ENCODE measurements at regions not wholly inside any gene's neighbourhood (a gene's known extent, or its start where the extent isn't known, plus 50 kb on each side); places are given as distances from the start of the nearest gene placed in this dataset.
"Not testable (repeated sequence)": the region's sequence is repeated elsewhere in the genome, so short reads cannot be mapped to it uniquely, and the experiment has no call there.

DNA sequence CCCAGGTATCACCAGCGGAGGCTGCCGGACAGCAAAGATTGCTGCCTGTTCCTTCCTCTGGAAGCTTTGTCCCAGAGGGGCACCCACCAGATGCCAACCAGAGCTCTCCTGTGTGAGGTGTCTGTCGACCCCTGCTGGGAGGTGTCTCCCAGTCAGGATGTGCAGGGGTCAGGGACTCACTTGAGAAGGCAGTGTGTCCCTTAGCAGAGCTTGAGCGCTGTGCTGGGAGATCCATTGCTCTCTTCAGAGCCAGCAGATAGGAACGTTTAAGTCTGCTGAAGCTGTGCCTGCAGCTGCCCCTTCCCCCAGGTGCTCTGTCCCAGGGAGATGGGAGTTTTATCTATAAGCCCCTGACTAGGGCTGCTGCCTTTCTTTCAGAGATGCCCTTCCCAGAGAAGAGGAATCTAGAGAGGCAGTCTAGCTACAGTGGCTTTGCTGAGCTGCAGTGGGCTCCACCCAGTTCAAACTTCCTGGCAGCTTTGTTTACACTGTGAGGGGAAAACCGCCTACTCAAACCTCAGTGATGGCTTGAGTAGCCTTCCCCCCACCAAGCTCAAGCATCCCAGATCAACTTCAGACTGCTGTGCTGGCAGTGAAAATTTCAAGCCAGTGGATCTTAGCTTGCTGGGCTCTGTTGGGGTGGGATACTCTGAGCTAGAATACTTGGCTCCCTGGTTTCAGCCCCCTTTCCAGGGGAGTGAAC lies 253.7 kb downstream of the SPATA31A6 start:
- not testable (repeated sequence) for DNase-seq

DNA sequence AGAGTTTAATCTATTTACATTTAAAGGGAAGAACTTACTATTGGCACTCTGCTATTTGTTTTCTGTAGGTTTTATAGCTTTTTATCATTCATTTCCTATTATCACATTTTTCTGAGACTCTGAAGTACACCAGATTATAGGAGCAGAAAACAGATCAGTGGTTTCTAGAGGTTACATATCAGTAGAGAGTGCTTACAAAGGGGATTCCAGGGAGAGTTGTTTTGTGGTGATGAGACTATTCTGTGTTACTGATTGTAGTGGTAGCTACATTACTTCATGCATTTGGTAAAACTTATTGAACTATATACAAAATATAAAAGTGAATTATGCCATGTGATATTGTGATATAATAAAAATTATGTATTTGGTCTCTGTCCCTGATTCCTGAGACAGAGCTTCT lies 259.2 kb downstream of the SPATA31A6 start:
- not testable (repeated sequence) for DNase-seq

DNA sequence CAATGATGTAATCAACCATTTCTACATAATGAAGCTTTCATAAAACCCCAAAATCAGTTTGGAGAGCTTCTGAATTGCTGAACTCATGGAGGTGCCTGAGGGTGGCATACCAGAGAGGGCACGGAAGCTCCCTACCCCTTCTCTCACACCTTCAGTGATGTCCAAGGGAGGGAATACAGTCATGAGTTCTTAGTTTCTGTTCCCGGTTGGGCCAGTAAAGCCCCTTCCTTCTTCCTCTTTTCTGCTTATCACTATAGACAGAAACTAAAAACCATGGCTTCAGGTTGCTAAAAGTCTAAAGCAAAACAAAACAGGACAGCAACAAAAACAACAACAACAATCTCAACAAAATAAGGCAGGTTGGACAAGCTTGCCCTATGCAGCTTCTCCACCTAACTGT lies 260.0 kb downstream of the SPATA31A6 start:
- not testable (repeated sequence) for DNase-seq

DNA sequence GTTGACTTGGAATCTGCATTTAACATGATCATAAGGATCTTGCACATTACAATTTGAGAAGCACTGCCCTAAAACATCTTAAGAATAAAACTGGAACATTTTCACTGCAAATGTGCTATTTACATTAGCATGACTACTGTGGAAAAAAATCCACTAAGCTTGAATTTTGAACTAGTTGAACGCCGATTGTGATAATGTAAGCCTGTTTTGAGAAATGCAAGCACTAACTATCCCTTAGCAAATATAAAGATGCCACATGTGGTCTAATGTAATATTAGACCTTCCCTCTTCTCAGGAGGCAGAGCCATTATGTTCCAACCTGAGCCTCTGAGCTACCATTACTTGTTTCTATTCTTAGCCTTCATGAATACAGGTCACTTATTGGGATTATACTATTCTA lies 278.0 kb downstream of the SPATA31A6 start:
- DNase-seq = not testable (repeated sequence)

DNA sequence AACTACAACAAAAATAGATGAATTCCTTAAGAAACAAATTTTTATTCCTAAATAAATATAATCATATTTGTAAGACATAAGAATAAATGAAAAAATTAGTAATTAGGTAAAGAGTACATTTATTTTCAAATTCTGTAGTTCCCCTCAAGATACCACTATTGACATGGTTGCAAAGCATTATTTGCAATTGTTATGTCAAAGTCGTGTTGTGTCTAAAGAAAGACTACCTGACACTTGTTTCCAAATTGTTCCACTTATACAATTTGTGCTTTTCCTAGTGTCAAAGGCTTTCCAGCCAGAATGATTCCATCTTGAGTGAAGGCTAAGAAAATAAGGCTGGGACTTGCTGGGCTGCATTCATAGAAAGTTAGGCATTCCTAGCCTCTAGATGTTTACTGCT lies 278.4 kb downstream of the SPATA31A6 start:
- not testable (repeated sequence) for DNase-seq

DNA sequence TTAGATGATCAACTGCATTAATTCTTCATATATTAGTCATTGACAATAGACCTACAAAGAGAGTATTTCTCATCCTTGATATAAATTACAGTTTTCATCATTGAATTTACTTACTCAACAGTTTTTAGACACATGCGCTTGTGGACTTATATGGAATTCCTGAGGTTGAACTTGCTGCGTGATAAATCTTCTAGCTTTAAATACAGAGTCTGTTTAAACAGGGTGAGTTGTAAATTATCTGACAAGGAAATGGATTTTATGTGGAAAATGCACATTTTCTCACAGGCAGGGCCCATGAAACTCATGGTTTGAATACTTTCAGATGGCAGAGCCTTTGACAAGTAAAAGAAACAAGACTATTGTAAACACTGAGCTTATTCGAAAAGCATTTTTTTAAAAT lies 280.5 kb downstream of the SPATA31A6 start:
- not testable (repeated sequence) for DNase-seq

DNA sequence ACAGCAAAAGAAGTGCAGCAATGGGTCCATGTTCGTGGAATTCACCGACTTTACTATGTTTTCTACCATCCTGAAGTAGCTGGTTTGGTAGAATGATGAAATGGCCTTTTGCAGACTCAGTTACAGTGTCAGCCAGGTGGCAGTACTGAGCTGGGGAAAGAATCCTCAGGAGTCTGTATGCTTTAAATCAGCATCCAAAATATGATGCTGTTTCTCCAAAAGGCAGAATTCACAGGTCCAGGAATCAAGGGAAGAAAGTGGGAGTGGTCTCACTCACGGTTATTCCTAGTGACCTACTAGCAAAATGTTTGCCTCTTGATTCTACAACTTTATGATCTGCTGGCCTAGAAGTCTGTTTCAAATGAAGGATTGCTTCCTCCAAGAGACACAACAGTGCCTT lies 287.1 kb downstream of the SPATA31A6 start:
- DNase-seq = not testable (repeated sequence)

DNA sequence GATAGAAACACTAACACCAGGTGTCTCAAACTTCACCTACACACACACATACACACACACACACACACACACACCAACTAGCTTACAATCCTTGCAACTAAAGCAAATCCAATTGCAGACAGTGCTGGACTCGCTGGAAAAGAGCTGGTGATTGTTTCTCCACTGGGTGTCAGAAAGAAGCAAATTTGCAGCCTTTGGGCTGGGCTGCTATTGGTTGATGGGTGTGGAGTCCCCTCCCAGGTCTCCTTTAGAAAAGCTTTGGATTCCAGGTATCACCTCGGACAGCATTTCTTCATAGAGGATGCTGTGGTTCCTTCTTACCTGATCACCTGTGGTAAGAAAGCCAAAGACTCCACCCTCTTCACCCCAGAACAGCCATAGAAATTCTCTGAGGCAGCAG lies 307.5 kb downstream of the SPATA31A6 start:
- not testable (repeated sequence) for DNase-seq

DNA sequence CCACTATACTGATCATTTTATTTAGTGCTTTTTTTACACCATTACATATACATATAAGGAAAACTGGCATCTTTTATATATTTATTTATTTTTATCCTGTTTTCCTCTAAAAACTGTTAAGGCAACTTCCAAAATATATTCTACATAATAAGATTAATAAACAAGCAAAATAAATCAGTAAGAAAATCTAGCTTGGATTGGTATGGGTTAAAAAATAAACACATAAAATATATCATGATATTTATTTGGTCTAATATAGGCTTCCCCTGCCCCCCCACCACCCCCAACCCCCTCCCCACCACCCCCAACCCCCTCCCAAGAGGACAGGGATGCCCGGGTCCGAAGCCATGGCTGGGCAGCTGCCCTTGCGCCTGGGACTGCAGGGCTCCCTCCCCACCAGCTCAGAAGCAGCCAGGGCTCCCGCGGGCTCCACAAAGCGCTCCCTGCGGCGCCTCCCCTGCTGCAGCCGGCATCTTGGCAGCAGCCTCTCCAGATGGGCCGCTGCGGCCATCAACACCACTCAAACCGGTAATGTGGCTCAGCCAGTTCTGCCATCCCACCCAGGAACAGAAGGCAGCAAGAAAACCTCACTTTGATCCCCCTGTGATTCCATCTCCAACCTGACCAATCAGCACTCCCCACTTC lies 319.3 kb downstream of the SPATA31A6 start:
- not testable (repeated sequence) for DNase-seq

DNA sequence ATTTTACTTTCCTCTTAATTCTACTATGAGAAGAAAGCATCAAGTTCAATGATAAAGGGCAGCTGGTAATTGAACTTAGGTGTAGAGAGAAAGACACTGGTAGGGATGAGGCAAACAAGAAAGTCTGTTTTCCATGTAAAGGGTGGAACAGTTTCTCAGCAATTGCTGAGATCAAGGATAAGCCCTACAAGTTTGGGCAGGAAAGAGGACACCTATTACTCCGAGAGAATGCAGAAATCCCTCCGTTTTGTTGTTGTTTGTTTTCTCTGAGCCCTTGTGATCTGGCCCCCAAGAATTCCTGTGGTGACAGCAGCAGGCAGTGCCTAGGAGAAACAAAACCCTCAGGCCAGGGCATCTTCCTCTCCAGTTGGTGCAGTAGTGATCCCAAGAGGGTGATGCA lies 324.7 kb downstream of the SPATA31A6 start:
- DNase-seq = not testable (repeated sequence)

DNA sequence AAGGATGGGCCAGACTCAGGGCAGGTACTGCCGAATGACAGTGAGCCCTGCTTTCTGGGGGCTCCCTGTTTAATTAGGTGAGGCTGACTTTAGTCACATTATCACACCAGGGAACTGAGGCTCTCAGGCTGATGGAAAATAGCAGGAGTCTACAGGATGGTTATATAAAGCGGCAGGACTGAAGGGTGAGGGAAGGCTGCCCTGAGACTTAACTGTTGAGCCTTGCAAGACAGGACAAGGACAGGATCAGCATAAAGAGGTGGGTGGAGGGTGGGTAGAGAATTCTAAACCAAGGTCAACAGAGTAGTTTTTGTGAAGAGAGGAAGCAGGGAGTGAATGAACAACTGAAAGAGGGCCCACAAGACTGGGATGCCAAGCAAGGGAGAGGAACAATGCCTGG lies 330.1 kb downstream of the SPATA31A6 start:
- not testable (repeated sequence) for DNase-seq

DNA sequence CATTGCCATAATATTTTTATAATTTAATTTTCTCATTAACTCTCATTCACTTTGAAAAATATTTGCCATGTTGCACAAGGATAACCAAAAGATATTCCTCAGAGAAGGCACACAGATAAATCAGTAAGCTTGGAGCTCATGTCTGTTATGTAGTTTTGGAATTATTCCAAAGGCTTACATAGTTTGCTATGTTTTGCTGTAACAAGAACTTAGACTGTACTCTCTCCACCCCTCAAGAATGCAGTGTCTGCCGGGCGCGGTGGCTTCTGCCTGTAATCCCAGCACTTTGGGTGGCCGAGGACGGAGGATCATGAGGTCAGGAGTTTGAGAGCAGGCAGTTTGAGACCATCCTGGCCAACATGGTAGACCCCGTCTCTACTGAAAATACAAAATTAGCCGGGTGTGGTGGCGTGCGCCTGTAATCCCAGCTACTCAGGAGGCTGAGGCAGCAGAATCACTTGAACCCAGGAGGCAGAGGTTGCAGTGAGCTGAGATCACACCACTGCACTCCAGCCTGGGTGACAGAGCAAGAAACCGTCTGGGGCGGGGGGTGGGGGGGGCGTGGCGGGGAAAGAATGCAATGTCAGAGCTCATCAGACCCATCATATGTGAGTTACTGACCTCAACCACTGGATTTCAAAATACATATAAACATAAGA lies 351.0 kb downstream of the SPATA31A6 start:
- DNase-seq = not testable (repeated sequence)

DNA sequence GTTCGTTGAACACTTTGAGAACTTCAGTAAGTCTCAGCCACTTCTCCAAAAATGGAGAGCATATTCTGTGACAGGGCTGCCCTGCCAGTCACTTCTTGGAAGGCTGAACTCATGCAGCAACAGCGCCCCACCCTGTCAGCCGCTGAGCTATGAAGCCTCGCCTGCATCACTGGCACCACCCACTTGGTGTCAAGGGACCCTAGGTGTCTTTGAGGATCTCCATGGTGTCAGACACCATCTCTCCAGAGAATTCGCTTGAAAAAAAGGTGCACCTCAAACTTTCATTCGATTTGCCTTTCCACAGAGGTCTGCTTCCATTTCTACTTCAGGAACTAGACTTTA lies 351.5 kb downstream of the SPATA31A6 start:
- peak in 3 of 5 experiments; percentile 0 to 69 (median 11) for DNase-seq

DNA sequence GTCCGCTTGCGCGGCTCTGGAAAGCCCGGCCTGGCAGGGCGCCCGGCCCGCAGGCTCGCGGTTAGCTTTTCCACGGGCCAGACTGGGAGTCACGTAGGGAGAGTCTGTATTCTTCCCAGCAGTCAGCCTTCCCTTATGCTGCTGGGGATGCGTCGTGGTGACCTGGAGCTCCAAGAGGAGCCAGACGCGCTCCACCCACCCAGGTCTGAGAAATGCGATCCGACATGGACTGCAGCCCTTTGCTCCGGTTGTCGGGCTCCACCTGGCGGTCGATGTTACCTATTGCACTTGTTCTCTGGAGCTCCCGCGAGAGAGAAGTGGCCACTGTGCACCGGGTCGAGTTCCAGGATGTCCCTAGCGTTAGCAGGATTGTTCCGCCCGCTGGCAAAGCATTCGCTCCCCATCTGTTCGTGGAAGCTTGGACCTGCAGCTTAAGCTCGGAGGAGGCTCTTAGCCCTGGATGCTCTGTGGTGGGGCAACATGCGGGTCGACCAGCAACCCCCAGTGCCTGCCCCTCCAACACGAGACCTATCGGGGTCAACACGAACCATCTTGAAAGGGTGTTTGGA lies 367.4 kb downstream of the SPATA31A6 start:
- DNase-seq = peak in 1 of 5 experiments; percentile 10

DNA sequence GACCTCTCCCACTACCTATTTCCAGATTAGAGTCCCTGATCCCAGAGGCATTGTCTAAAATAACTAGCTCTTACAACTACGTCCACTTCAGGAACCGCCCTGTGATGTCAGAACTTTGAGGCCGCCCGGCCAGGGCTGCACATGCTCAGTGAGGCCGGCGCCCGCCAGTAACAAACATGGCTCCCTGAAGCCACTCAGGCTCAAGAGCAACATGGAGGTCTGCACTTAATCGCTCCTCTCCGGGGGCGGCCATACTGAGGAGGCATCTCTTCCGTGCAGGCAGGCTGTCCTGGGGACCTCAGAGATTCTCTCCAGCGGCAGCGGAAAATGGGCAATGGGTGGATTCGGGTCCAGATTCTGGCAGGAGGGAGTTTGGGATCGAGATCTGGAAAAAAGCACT lies 385.1 kb downstream of the SPATA31A6 start:
- DNase-seq = not testable (repeated sequence)

DNA sequence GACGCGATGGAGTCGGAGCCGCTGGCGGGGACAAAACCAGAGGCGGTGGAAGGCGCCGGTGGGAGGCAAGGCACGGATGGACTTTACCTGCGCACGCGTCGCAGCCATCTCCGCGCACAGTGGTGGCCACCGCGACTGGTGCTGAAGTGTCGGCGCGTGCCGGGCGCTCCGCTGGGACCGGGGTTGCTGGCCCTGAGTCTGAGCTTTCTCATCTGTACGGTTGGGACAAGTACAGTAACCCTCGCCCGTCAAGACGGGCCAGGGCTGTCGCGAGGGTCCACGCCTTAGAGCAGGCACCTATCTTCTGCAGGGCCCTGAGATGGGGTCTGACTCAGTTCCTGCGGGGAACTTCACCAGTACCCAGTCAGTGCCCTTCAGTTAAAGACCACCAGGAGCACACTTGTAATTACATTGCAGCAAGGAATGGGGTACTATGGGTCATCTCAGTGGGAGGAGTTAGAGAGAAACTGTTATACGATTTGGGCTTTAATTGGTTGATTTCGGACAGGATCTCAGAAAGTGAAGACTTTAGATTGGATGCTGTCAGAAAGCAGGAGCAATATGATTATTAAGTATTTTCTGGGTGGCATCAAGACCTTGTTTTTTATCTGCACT lies 385.6 kb downstream of the SPATA31A6 start:
- peak in 1 of 5 experiments; percentile 24 for DNase-seq

DNA sequence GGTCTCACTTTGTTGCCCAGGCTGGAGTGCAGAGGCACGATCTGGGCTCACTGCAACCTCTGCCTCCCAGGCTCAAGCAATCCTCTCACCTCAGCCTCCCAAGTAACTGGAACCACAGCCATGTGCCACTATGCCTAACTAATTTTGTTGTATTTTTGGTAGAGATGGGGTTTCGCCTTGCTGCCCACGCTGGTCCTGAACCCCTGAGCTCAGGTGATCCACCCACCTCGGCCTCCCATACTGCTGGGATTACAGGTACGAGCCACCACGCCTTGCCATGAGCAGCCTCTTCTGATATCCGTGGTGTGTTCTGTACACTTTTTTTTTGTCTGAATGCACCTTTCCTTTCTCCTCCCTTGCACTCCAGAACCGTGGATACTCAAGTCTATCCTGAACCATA lies 394.4 kb downstream of the SPATA31A6 start:
- not testable (repeated sequence) for DNase-seq
